ENCODE measurements at regions not wholly inside any gene's neighbourhood (a gene's known extent, or its start where the extent isn't known, plus 50 kb on each side); places are given as distances from the start of the nearest gene placed in this dataset.

DNA sequence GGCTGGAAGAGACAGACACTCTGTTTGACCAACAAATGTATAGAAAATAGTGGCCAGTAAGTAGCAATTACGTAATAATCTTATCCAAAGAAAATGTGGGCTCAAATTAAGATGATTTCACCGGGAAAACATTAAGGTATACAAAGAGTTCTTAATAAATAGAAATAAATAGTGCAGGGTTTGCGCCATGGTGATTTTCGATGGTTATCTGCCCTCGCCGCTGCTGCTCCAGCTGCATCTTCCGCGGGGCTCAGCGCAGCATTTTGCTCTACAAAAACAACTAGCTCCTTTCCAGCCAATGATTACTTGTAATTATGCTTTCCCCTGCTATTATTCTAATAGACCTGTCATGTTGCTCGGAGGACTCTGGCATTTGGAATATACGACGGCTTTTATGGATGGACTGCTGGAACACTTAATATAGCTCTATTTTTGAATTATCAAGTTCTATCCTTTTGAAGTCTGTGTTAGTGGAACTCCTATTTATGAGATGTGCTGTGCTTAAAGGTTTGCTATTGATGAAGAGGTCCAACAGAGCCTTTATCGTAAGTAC, 103.8 kb downstream of the BUB3 start:
- TF ChIP-seq POLR2AphosphoS5 (IDR thresholded peaks at IDR 0.05; ENCODE audit: insufficient read depth in 1 of 2, low read depth in 1 of 2), result no peak
- TF ChIP-seq, protein P1, sequence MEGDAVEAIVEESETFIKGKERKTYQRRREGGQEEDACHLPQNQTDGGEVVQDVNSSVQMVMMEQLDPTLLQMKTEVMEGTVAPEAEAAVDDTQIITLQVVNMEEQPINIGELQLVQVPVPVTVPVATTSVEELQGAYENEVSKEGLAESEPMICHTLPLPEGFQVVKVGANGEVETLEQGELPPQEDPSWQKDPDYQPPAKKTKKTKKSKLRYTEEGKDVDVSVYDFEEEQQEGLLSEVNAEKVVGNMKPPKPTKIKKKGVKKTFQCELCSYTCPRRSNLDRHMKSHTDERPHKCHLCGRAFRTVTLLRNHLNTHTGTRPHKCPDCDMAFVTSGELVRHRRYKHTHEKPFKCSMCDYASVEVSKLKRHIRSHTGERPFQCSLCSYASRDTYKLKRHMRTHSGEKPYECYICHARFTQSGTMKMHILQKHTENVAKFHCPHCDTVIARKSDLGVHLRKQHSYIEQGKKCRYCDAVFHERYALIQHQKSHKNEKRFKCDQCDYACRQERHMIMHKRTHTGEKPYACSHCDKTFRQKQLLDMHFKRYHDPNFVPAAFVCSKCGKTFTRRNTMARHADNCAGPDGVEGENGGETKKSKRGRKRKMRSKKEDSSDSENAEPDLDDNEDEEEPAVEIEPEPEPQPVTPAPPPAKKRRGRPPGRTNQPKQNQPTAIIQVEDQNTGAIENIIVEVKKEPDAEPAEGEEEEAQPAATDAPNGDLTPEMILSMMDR (IDR thresholded peaks at IDR 0.05), result no peak
- no peak for TF ChIP-seq POLR2A (IDR thresholded peaks at IDR 0.05)

Measured in vagina (tissue), 2 donors.